ENCODE measurements at regions not wholly inside any gene's neighbourhood (a gene's known extent, or its start where the extent isn't known, plus 50 kb on each side); places are given as distances from the start of the nearest gene placed in this dataset.

GRCh38 chr3:194070220-194070633, 65.7 kb upstream of the HES1 start:
- no peak for TF ChIP-seq CTCF (IDR thresholded peaks at IDR 0.05; ENCODE audit: insufficient read depth, low read length, severe bottlenecking)
- no peak overlapping the region for H3K4me3 ChIP-seq (ENCODE audit: low read depth, low read length)
- no peaks in the 10 kb centered on the region for H3K27me3 ChIP-seq (ENCODE audit: control insufficient read depth, insufficient read depth, low read length)
- no peaks in the 10 kb centered on the region for H3K36me3 ChIP-seq (ENCODE audit: control insufficient read depth, insufficient read depth, low read length)
- FAIRE-seq (no peak), DNase-seq (ENCODE audit: low read depth) (no peak)

GRCh38 chr3:194070634-194071409, 65.1 kb upstream of the HES1 start:
- TF ChIP-seq CTCF (IDR thresholded peaks at IDR 0.05; ENCODE audit: insufficient read depth, low read length, severe bottlenecking) = no peak
- Histone ChIP-seq H3K4me3 (ENCODE audit: low read depth, low read length) (peak overlapping the region; percentile 29), H3K27me3 (ENCODE audit: control insufficient read depth, insufficient read depth, low read length) (no peaks in the 10 kb centered on the region), H3K36me3 (ENCODE audit: control insufficient read depth, insufficient read depth, low read length) (no peaks in the 10 kb centered on the region)
- FAIRE-seq (no peak), DNase-seq (ENCODE audit: low read depth) (peak; percentile 91)

GRCh38 chr3:194072097-194072428, 63.9 kb upstream of the HES1 start:
- H3K36me3 ChIP-seq (ENCODE audit: control insufficient read depth, insufficient read depth, low read length) = no peaks in the 10 kb centered on the region
- FAIRE-seq = no peak
- H3K4me3 ChIP-seq (ENCODE audit: low read depth, low read length) = no peak overlapping the region
- peak; percentile 32 for DNase-seq (ENCODE audit: low read depth)
- H3K27me3 ChIP-seq (ENCODE audit: control insufficient read depth, insufficient read depth, low read length) = no peaks in the 10 kb centered on the region
- TF ChIP-seq CTCF (IDR thresholded peaks at IDR 0.05; ENCODE audit: insufficient read depth, low read length, severe bottlenecking) = no peak

GRCh38 chr3:194072691-194073279, 63.2 kb upstream of the HES1 start:
- H3K36me3 ChIP-seq (ENCODE audit: control insufficient read depth, insufficient read depth, low read length) = no peaks in the 10 kb centered on the region
- H3K27me3 ChIP-seq (ENCODE audit: control insufficient read depth, insufficient read depth, low read length) = no peaks in the 10 kb centered on the region
- no peak for TF ChIP-seq CTCF (IDR thresholded peaks at IDR 0.05; ENCODE audit: insufficient read depth, low read length, severe bottlenecking)
- FAIRE-seq (no peak), DNase-seq (ENCODE audit: low read depth) (no peak)
- H3K4me3 ChIP-seq (ENCODE audit: low read depth, low read length) = no peak overlapping the region

GRCh38 chr3:194073926-194074325, 62.0 kb upstream of the HES1 start:
- TF ChIP-seq CTCF (IDR thresholded peaks at IDR 0.05; ENCODE audit: insufficient read depth, low read length, severe bottlenecking) = no peak
- FAIRE-seq (no peak), DNase-seq (ENCODE audit: low read depth) (no peak)
- H3K4me3 ChIP-seq (ENCODE audit: low read depth, low read length) = no peak overlapping the region
- H3K36me3 ChIP-seq (ENCODE audit: control insufficient read depth, insufficient read depth, low read length) = no peaks in the 10 kb centered on the region
- H3K27me3 ChIP-seq (ENCODE audit: control insufficient read depth, insufficient read depth, low read length) = no peaks in the 10 kb centered on the region

All from bronchial epithelial cell (primary cell).